ENCODE measurements at regions not wholly inside any gene's neighbourhood (a gene's known extent, or its start where the extent isn't known, plus 50 kb on each side); places are given as distances from the start of the nearest gene placed in this dataset.

- no peak for TF ChIP-seq CTCF (IDR thresholded peaks at IDR 0.05)
- no peak for TF ChIP-seq EZH2 (IDR thresholded peaks at IDR 0.05; ENCODE audit: borderline replicate concordance, insufficient read depth, low read depth, low read length, poor library complexity, severe bottlenecking)
These were observed 590.1 kb downstream of the LTN1 start for GRCh38 chr21:28402616-28402989.
